HG03108 (cell line): ENCODE measurements at regions not wholly inside any gene's neighbourhood (a gene's known extent, or its start where the extent isn't known, plus 50 kb on each side); places are given as distances from the start of the nearest gene placed in this dataset.
"Not testable (repeated sequence)": the region's sequence is repeated elsewhere in the genome, so short reads cannot be mapped to it uniquely, and the experiment has no call there.

Source experiments
- ATAC-seq: cut with Tn5 transposase; IDR thresholded peaks from one replicate; pipeline ENCODE4 v1.9.1; 2021; ENCODE audit warnings: moderate library complexity; ENCODE audit not compliant: unreplicated experiment

- ATAC-seq, result no peak
Measured at GRCh38 chr5:124871303-124871702, 124.9 kb upstream of the ZNF608 start.

- no peak for ATAC-seq
Measured at GRCh38 chr5:124872086-124872485, 125.6 kb upstream of the ZNF608 start.

- ATAC-seq, result no peak
Measured at GRCh38 chr5:124872615-124873014, 126.2 kb upstream of the ZNF608 start.

GRCh38 chr5:124873188-124873587, 126.7 kb upstream of the ZNF608 start:
- ATAC-seq, result no peak

- no peak for ATAC-seq
Measured at GRCh38 chr5:124873713-124874112, 127.3 kb upstream of the ZNF608 start.

- ATAC-seq, result no peak
Measured at GRCh38 chr5:124876566-124876965, 130.1 kb upstream of the ZNF608 start.

- no peak for ATAC-seq
Measured at GRCh38 chr5:124876983-124877382, 130.5 kb upstream of the ZNF608 start.

- ATAC-seq, result no peak
Measured at GRCh38 chr5:124877501-124878146, 131.2 kb upstream of the ZNF608 start.

- no peak for ATAC-seq
Measured at GRCh38 chr5:124878583-124879342, 132.3 kb upstream of the ZNF608 start.

- ATAC-seq, result no peak
Measured at GRCh38 chr5:124880903-124881697, 134.7 kb upstream of the ZNF608 start.

- no peak for ATAC-seq
Measured at GRCh38 chr5:124883681-124884080, 137.2 kb upstream of the ZNF608 start.

GRCh38 chr5:124884114-124884513, 137.7 kb upstream of the ZNF608 start:
- ATAC-seq, result no peak

GRCh38 chr5:124885490-124885889, 139.1 kb upstream of the ZNF608 start:
- ATAC-seq, result no peak

- no peak for ATAC-seq
Measured at GRCh38 chr5:124887223-124887622, 140.8 kb upstream of the ZNF608 start.

- ATAC-seq, result no peak
Measured at GRCh38 chr5:124888050-124888506, 141.6 kb upstream of the ZNF608 start.

- no peak for ATAC-seq
Measured at GRCh38 chr5:124888622-124889485, 142.4 kb upstream of the ZNF608 start.

GRCh38 chr5:124889486-124889825, 143.0 kb upstream of the ZNF608 start:
- no peak for ATAC-seq

- ATAC-seq, result no peak
Measured at GRCh38 chr5:124889850-124890249, 143.4 kb upstream of the ZNF608 start.

GRCh38 chr5:124890442-124890841, 144.0 kb upstream of the ZNF608 start:
- not testable (repeated sequence) for ATAC-seq

GRCh38 chr5:124891179-124891578, 144.7 kb upstream of the ZNF608 start:
- ATAC-seq, result no peak
